K562 (cell line): ENCODE measurements at regions not wholly inside any gene's neighbourhood (a gene's known extent, or its start where the extent isn't known, plus 50 kb on each side); places are given as distances from the start of the nearest gene placed in this dataset.

Experiments
- ATF1 ChIP-seq, 2 experiments: fragments of 450-650 bp in 1 of 2; IDR thresholded peaks; 2 replicates each; pipeline ENCODE4 v1.6.1; 2016; ENCODE audit warnings: missing compliant biosample characterization in 1 of 2, missing genetic modification characterization in 1 of 2
- BRF2 ChIP-seq: IDR thresholded peaks from 3 replicates; pipeline ENCODE4 v1.6.1; 2011; ENCODE audit warnings: borderline replicate concordance, mild to moderate bottlenecking; ENCODE audit not compliant: insufficient read length, insufficient read depth
- CCNT2 ChIP-seq: IDR thresholded peaks from 2 replicates; pipeline ENCODE4 v1.6.1; 2011; ENCODE audit warnings: borderline replicate concordance, low read depth, mild to moderate bottlenecking, moderate library complexity, mixed read lengths, low read length; ENCODE audit not compliant: insufficient read length; ENCODE audit errors: extremely low read depth
- ERF ChIP-seq: fragments of 450-650 bp; formaldehyde crosslinking; IDR thresholded peaks from 2 replicates; pipeline ENCODE4 v1.4.0; 2020; ENCODE audit warnings: mild to moderate bottlenecking, mixed read lengths
- HDAC3 ChIP-seq: fragments of 450-650 bp; IDR thresholded peaks from 2 replicates; pipeline ENCODE4 v1.6.1; 2018; ENCODE audit warnings: borderline replicate concordance, mild to moderate bottlenecking, moderate library complexity; ENCODE audit not compliant: partially characterized antibody
- JUN ChIP-seq, 2 experiments: sonication (generic) in 1 of 2; formaldehyde crosslinking in 1 of 2; IDR thresholded peaks; 2 replicates each; pipeline versions ENCODE4 v1.6.1 to v1.8.0; 2012 to 2022; ENCODE audit warnings: borderline replicate concordance in 2 of 2, mild to moderate bottlenecking in 2 of 2, improper control_type of control experiment in 1 of 2, low read depth in 1 of 2, low read length in 1 of 2, missing genetic modification reagents in 1 of 2
- NR2C1 ChIP-seq, 2 experiments: fragments of 450-650 bp; IDR thresholded peaks; 2 replicates each; pipeline ENCODE4 v1.6.1; 2017; ENCODE audit warnings: mild to moderate bottlenecking in 2 of 2, antibody characterized with exemption in 1 of 2, inconsistent platforms in 1 of 2, missing compliant biosample characterization in 1 of 2, missing genetic modification characterization in 1 of 2
- PHF21A ChIP-seq: fragments of 450-650 bp; IDR thresholded peaks from 2 replicates; pipeline ENCODE4 v1.6.1; 2017; ENCODE audit warnings: low read depth, borderline replicate concordance
- TGIF2 ChIP-seq: sonication (generic); formaldehyde crosslinking; IDR thresholded peaks from 2 replicates; pipeline ENCODE4 v1.8.1; 2022; ENCODE audit warnings: mild to moderate bottlenecking, missing genetic modification reagents, moderate library complexity
- ZFX ChIP-seq: sonication (generic); formaldehyde crosslinking; IDR thresholded peaks from 2 replicates; pipeline ENCODE4 v1.8.0; 2022; ENCODE audit warnings: mild to moderate bottlenecking, missing genetic modification reagents, moderate library complexity
- ZNF347 ChIP-seq: fragments of 450-650 bp; formaldehyde crosslinking; IDR thresholded peaks from 2 replicates; pipeline ENCODE4 v1.4.0; 2020; ENCODE audit warnings: low read depth, mild to moderate bottlenecking, moderate library complexity
- TF ChIP-seq, protein P1 (sequence below), 2 experiments: fragments of 450-650 bp; conservative IDR thresholded peaks; 2 replicates each; pipeline ENCODE4 v1.6.1; 2017; ENCODE audit warnings: mild to moderate bottlenecking in 2 of 2, moderate library complexity in 2 of 2

GRCh38 chr7:159323359-159323758 lies 178.7 kb upstream of the VIPR2 start (continued):
- TF ChIP-seq TGIF2 (CRISPR knock-in tag) (no peak), ERF (CRISPR knock-in tag) (no peak), PHF21A (no peak), ATF1 (CRISPR knock-in tag; IDR thresholded peaks at IDR 0.05) (no peak), ATF1 (tag; IDR thresholded peaks at IDR 0.05) (no peak), ZNF347 (CRISPR knock-in tag) (no peak), NR2C1 (IDR thresholded peaks at IDR 0.05) (no peak), NR2C1 (tag; IDR thresholded peaks at IDR 0.05) (no peak), ZFX (CRISPR knock-in tag) (no peak), BRF2 (no peak), CCNT2 (no peak), JUN (IDR thresholded peaks at IDR 0.05; ENCODE audit: borderline replicate concordance, low read depth, low read length) (no peak), JUN (CRISPR knock-in tag; IDR thresholded peaks at IDR 0.05; ENCODE audit: borderline replicate concordance) (no peak), HDAC3 (no peak)
- TF ChIP-seq, protein P1, sequence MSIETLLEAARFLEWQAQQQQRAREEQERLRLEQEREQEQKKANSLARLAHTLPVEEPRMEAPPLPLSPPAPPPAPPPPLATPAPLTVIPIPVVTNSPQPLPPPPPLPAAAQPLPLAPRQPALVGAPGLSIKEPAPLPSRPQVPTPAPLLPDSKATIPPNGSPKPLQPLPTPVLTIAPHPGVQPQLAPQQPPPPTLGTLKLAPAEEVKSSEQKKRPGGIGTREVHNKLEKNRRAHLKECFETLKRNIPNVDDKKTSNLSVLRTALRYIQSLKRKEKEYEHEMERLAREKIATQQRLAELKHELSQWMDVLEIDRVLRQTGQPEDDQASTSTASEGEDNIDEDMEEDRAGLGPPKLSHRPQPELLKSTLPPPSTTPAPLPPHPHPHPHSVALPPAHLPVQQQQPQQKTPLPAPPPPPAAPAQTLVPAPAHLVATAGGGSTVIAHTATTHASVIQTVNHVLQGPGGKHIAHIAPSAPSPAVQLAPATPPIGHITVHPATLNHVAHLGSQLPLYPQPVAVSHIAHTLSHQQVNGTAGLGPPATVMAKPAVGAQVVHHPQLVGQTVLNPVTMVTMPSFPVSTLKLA (conservative IDR thresholded peaks at IDR 0.05), result no peak
